Nephron (organoid): ENCODE measurements at regions not wholly inside any gene's neighbourhood (a gene's known extent, or its start where the extent isn't known, plus 50 kb on each side); places are given as distances from the start of the nearest gene placed in this dataset.

Source experiments
- H3K27ac Mint-ChIP-seq, 3 experiments: 2 replicates each; pipeline ENCODE4 v1.8.0; 2020; ENCODE audit warnings: mixed read lengths in 3 of 3, mild to moderate bottlenecking in 2 of 3, moderate library complexity in 1 of 3
- H3K27me3 Mint-ChIP-seq: 2 replicates; pipeline ENCODE4 v1.8.0; 2021; ENCODE audit warnings: low read depth, mild to moderate bottlenecking, moderate library complexity, mixed read lengths
- H3K36me3 Mint-ChIP-seq: 2 replicates; pipeline ENCODE4 v1.8.0; 2020; ENCODE audit warnings: low read depth, mixed read lengths
- H3K4me1 Mint-ChIP-seq: 2 replicates; pipeline ENCODE4 v1.8.0; 2020; ENCODE audit warnings: mixed read lengths
- H3K4me3 Mint-ChIP-seq, 3 experiments: 2 replicates each; pipeline ENCODE4 v1.8.0; 2020; ENCODE audit warnings: mild to moderate bottlenecking in 3 of 3, mixed read lengths in 3 of 3, moderate library complexity in 2 of 3
- H3K9me3 Mint-ChIP-seq: 2 replicates; pipeline ENCODE4 v1.8.0; 2020; ENCODE audit warnings: mixed read lengths
- TF ChIP-seq, protein P1 (sequence below), 3 experiments: fragments of 200-600 bp; sonication (generic); IDR thresholded peaks; one replicate each; pipeline ENCODE4 v1.5.0; 2021; ENCODE audit warnings: antibody characterized with exemption in 3 of 3; ENCODE audit not compliant: unreplicated experiment in 3 of 3

DNA sequence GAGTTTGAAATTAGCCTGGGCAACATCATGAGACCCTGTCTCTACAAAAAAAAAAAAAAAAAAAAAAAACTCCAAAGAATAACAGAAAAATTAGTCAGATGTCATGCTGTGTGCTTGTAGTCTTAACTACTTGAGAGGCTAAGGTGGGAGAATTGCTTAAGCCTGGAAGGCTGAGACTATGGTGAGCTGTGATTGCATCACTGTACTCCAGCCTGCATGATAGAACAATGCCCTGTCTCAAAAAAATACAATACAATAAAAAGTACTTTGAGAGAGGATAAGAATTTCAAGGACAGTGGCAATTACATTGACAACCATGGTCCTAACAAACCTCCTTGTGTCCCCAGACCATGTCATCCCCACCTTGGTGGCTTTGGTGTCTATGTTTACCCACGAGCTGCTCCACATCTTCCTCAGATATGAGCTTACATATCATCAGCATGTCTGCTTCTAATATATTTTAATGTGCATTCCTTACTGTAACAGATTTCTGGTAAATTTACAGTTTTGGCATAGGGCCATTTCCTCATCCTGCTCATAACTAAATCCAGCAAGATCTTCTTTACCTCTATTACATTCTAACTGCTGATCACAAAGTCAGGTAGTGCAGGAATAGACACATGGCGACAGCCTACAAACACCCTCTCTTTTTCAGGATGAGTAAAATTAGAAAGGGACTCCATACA, 437.7 kb upstream of the HNRNPA3 start:
- Mint-ChIP-seq H3K27me3 (peaks cover 6% of the 10 kb centered on the region), H3K36me3 (peaks cover 13% of the 10 kb centered on the region), H3K9me3 (peaks cover 24% of the 10 kb centered on the region), H3K27ac (peak overlapping the region; percentile 25 to 89 (median 65)), H3K4me3 (no peak overlapping the region), H3K4me1 (peaks cover 15% of the 10 kb centered on the region)
- TF ChIP-seq, protein P1, sequence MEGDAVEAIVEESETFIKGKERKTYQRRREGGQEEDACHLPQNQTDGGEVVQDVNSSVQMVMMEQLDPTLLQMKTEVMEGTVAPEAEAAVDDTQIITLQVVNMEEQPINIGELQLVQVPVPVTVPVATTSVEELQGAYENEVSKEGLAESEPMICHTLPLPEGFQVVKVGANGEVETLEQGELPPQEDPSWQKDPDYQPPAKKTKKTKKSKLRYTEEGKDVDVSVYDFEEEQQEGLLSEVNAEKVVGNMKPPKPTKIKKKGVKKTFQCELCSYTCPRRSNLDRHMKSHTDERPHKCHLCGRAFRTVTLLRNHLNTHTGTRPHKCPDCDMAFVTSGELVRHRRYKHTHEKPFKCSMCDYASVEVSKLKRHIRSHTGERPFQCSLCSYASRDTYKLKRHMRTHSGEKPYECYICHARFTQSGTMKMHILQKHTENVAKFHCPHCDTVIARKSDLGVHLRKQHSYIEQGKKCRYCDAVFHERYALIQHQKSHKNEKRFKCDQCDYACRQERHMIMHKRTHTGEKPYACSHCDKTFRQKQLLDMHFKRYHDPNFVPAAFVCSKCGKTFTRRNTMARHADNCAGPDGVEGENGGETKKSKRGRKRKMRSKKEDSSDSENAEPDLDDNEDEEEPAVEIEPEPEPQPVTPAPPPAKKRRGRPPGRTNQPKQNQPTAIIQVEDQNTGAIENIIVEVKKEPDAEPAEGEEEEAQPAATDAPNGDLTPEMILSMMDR (IDR thresholded peaks at IDR 0.05; ENCODE audit: unreplicated experiment in 3 of 3), result no peak

DNA sequence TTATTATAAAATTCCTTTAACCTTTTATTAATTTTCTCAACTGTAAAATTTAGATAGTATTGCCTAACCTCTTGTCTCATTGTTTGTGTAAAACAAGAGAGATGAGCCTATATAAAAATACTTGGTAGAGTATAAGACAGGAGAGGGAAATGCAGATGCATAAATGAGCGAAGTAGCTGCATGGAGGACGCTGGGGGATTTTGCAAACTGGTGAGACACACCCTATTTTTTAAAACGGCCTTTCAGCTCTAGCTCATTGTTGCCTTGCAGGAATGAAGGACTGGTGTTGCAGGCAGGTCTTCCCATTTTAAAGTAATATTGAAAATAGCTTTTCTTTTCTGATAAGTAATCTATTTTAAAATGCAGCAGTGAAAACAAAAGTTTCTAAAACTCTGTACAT, 435.3 kb upstream of the HNRNPA3 start:
- Mint-ChIP-seq H3K27me3 (peaks cover 2% of the 10 kb centered on the region), H3K4me1 (peaks cover 12% of the 10 kb centered on the region), H3K27ac (no peak overlapping the region), H3K4me3 (no peak overlapping the region), H3K9me3 (peaks cover 18% of the 10 kb centered on the region), H3K36me3 (peaks cover 10% of the 10 kb centered on the region)
- TF ChIP-seq, protein P1 (IDR thresholded peaks at IDR 0.05; ENCODE audit: unreplicated experiment in 3 of 3), result no peak

DNA sequence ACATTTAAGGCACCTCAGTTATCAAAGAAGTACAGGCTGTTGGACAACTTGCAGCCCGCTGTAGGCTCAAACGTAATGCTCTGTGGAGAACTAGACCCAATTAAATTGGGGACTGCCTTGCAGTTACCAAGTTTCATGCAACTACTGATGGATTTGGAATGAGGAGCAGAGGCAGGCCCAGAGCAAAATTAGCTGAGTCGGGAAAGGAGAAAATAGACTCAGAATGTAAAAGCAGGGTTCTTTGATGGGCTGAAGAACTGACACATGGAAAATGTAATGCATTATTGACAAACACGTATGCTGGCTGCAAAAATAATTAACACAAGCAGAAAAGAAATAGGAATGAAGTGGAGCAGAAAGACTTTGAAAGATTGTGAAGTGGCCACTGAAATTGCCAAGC, 432.7 kb upstream of the HNRNPA3 start:
- Mint-ChIP-seq H3K4me1 (peaks cover 15% of the 10 kb centered on the region), H3K36me3 (no peaks in the 10 kb centered on the region), H3K27me3 (no peaks in the 10 kb centered on the region), H3K27ac (no peak overlapping the region), H3K9me3 (peaks cover 2% of the 10 kb centered on the region), H3K4me3 (no peak overlapping the region)
- TF ChIP-seq, protein P1 (IDR thresholded peaks at IDR 0.05; ENCODE audit: unreplicated experiment in 3 of 3), result no peak

DNA sequence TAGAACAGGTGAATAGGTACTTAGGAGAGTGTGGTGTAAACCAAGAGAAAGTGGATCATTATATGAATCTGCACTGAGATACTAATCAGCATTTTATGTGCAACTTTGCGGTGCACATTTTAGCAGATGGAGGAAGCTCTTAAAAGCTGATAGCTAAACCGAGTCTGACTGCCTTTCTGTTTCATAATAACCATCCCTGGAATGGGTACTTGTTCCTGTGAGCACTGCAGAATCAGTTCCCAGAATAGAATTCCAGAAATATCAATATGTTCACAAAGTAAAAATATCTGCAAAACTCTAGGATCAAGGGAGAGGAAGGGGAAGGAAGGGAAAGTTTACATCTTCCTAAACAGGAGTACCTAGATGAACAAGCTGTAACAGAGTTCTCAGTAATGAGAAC, 432.2 kb upstream of the HNRNPA3 start:
- Mint-ChIP-seq H3K4me3 (no peak overlapping the region), H3K9me3 (no peaks in the 10 kb centered on the region), H3K27me3 (no peaks in the 10 kb centered on the region), H3K4me1 (peaks cover 14% of the 10 kb centered on the region), H3K27ac (no peak overlapping the region), H3K36me3 (no peaks in the 10 kb centered on the region)
- TF ChIP-seq, protein P1 (IDR thresholded peaks at IDR 0.05; ENCODE audit: unreplicated experiment in 3 of 3), result no peak

DNA sequence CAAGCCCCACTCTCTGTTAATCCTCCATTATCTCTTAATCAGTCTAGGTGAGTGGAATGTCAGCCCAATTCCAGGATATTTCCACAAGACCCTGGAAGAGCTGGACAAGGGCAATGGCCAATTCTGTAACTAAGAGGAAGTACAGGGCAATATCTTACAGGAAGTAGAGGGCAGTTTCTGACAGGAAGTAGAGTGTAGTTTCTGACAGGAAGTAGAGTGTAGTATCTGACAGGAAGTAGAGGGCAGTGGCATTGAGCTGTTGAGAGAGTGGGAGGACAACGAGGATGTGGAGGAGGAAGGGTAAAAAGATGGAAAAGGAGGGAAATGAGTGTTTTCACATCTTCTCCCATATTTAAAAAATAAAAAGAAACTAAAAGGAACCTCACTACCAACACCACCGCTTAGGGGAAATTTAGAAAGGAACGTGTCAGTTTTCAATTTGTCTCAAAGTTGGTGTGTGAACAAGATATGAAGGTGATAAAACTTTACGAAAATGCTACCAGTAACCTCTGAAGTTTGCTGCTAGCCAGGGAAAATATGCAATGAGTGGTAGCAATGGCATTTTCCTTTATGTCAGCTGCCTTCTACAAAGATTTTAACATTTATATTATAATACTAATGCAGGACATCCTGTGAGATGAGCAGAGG, 430.9 kb upstream of the HNRNPA3 start:
- Mint-ChIP-seq H3K9me3 (no peaks in the 10 kb centered on the region), H3K27me3 (no peaks in the 10 kb centered on the region), H3K4me3 (no peak overlapping the region), H3K36me3 (no peaks in the 10 kb centered on the region), H3K4me1 (peaks cover 9% of the 10 kb centered on the region), H3K27ac (no peak overlapping the region)
- TF ChIP-seq, protein P1 (IDR thresholded peaks at IDR 0.05; ENCODE audit: unreplicated experiment in 3 of 3), result no peak
